Karpas-422 (cell line): ENCODE measurements at regions not wholly inside any gene's neighbourhood (a gene's known extent, or its start where the extent isn't known, plus 50 kb on each side); places are given as distances from the start of the nearest gene placed in this dataset.

ENCODE experiments used
- DNase-seq: peaks from one replicate; pipeline ENCODE4 v3.0.0-alpha.2; 2015
- H2AFZ ChIP-seq: fragments of 200-600 bp; sonication (generic); 2 replicates; pipeline ENCODE4 v1.6.1; 2014; ENCODE audit warnings: antibody characterized with exemption, low read length, mixed read lengths
- H3K27ac ChIP-seq: fragments of 200-600 bp; sonication (generic); 2 replicates; pipeline ENCODE4 v1.5.1; 2014; ENCODE audit warnings: mild to moderate bottlenecking, low read length, moderate library complexity
- H3K27me3 ChIP-seq: fragments of 200-600 bp; sonication (generic); 2 replicates; pipeline ENCODE4 v1.6.1; 2014; ENCODE audit warnings: low read length, mixed read lengths
- H3K36me3 ChIP-seq: fragments of 200-600 bp; sonication (generic); 2 replicates; pipeline ENCODE4 v1.6.1; 2014; ENCODE audit warnings: low read length, mixed read lengths; ENCODE audit not compliant: insufficient read depth
- H3K4me1 ChIP-seq: fragments of 200-600 bp; sonication (generic); 2 replicates; pipeline ENCODE4 v1.6.1; 2014; ENCODE audit warnings: mild to moderate bottlenecking, low read length, mixed read lengths
- H3K4me2 ChIP-seq: fragments of 200-600 bp; sonication (generic); 2 replicates; pipeline ENCODE4 v1.6.1; 2014; ENCODE audit warnings: low read length, low read depth, mild to moderate bottlenecking; ENCODE audit not compliant: poor library complexity, severe bottlenecking
- H3K4me3 ChIP-seq: fragments of 200-600 bp; sonication (generic); 2 replicates; pipeline ENCODE4 v1.5.1; 2014; ENCODE audit warnings: mild to moderate bottlenecking, antibody characterized with exemption, low read length, mixed read lengths
- H3K79me2 ChIP-seq: fragments of 200-600 bp; sonication (generic); 2 replicates; pipeline ENCODE4 v1.6.1; 2014; ENCODE audit warnings: mild to moderate bottlenecking, low read length, mixed read lengths
- H3K9ac ChIP-seq: fragments of 200-600 bp; sonication (generic); 2 replicates; pipeline ENCODE4 v1.6.0; 2014; ENCODE audit warnings: low read length
- H3K9me2 ChIP-seq: fragments of 200-600 bp; sonication (generic), shearing (Covaris generic); replicated peaks from 2 replicates; pipeline ENCODE4 v1.6.0; 2014; ENCODE audit warnings: mild to moderate bottlenecking, low read length, moderate library complexity; ENCODE audit not compliant: insufficient read depth
- H3K9me3 ChIP-seq: fragments of 300-700, 200-600 bp; sonication (generic); 2 replicates; pipeline ENCODE4 v1.6.1; 2014; ENCODE audit warnings: low read length, mixed read lengths
- H4K20me1 ChIP-seq: fragments of 200-600 bp; sonication (generic); 2 replicates; pipeline ENCODE4 v1.6.1; 2014; ENCODE audit warnings: mild to moderate bottlenecking, antibody characterized with exemption, low read length, low read depth; ENCODE audit not compliant: insufficient read depth

DNA sequence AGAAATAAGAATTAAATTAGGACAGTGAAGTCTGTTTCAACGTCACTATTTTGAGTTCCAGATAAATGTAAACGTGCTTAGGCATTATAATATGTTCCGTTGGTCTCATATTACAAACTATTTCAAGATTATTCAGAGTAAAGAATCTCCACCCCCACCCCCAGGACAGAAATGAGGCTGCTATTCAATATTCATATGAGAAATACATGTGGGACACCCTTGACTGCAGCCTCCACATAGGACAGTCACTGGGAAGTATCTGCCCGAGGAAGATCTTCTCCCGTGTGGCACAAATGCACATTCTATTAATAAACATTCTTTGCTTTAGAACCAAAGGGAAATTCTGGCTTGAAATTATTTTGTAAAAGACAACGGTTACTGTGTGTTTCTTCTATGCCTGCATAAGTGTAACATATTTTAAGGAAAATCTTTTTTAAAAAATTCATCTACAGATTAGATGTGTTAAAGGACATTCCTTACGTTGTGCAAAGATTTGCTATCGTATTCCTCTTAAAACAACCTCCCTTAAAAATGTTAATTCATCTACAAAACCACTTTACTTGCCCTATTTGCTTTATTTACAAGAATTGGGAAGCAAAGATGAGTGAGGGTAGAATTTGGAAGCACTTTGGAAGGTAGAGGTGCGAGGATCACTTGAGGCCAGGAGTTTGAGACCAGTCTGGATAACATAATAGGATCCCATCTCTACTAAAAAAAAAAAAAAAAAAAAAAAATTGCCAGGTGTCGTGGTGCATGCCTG lies 148.3 kb upstream of the SOX14 start:
- DNase-seq: no peak
- H3K4me1 ChIP-seq: no peaks in the 10 kb centered on the region
- H3K79me2 ChIP-seq: no peaks in the 10 kb centered on the region
- H3K9me2 ChIP-seq: no peaks in the 10 kb centered on the region
- no peak overlapping the region for H3K4me3 ChIP-seq
- H4K20me1 ChIP-seq: no peaks in the 10 kb centered on the region
- H3K9ac ChIP-seq: no peak overlapping the region
- no peak overlapping the region for H2AFZ ChIP-seq
- no peak overlapping the region for H3K4me2 ChIP-seq
- H3K27ac ChIP-seq: no peak overlapping the region
- no peaks in the 10 kb centered on the region for H3K27me3 ChIP-seq
- H3K9me3 ChIP-seq: no peaks in the 10 kb centered on the region
- no peaks in the 10 kb centered on the region for H3K36me3 ChIP-seq

DNA sequence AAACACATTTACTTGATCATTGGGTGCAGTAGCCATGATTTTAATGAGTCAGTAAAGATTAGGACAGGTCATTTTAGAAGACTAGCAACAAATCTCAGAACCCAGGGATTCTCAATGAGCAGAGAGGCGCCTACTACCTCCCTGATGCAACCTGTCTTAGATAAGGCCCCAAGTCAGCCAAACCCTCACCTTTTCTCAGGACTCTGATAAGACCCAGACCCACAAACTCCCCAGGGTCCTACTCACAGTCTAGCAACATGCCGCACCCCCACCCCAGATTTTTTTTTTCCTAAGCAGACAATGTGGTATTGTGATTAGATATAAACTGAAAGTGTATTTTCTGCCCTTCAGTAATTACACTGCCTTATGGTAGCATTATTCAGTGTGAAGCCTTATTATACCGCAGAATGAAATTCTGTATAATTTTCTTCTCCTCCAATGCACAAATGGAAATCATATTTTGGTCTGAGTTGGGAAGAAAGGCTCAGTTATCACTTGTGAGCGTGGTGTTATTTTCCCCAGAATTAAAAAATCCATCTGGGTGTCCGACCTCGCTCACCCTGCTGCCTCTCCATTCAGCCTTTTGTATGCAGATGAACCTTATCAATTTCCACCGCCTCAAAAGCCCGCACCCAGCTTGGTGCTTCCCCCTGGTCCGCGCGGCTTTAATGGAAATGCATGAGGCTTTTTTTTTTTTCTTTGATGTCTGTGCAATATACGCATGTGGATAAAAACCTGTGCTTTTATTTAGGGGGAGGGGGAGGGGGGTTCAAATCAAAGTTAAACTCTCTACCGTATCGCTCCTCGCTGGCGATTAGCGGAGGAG lies 122.0 kb upstream of the SOX14 start:
- no peak overlapping the region for H3K9ac ChIP-seq
- H3K9me2 ChIP-seq: no peaks in the 10 kb centered on the region
- H3K4me2 ChIP-seq: no peak overlapping the region
- no peak for DNase-seq
- no peaks in the 10 kb centered on the region for H3K4me1 ChIP-seq
- no peaks in the 10 kb centered on the region for H4K20me1 ChIP-seq
- no peaks in the 10 kb centered on the region for H3K9me3 ChIP-seq
- no peak overlapping the region for H2AFZ ChIP-seq
- no peak overlapping the region for H3K4me3 ChIP-seq
- no peaks in the 10 kb centered on the region for H3K36me3 ChIP-seq
- no peaks in the 10 kb centered on the region for H3K79me2 ChIP-seq
- H3K27me3 ChIP-seq: no peaks in the 10 kb centered on the region
- no peak overlapping the region for H3K27ac ChIP-seq

DNA sequence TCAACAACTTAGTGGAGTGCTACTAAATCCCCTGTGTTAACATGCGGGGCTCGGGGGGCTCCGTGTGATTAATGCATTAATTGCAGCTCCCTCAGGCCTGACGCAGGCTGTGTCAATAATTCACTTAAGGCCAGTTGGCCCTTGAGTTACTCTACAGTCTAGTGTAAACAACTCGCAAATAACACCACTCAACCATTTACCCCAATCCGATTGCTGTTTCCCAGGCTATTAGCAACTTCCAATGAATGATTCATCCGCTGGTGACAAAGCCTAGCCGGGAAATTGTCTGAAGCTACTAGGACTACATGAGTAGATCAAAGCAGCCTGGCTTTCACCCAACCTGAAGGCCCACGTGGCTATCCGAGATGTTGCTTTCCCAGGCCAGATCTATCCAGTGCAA lies 121.3 kb upstream of the SOX14 start:
- Histone ChIP-seq H3K36me3 (no peaks in the 10 kb centered on the region), H3K27ac (no peak overlapping the region), H4K20me1 (no peaks in the 10 kb centered on the region), H3K79me2 (no peaks in the 10 kb centered on the region), H3K9me3 (no peaks in the 10 kb centered on the region), H3K9me2 (no peaks in the 10 kb centered on the region), H3K9ac (no peak overlapping the region), H2AFZ (no peak overlapping the region), H3K4me3 (no peak overlapping the region), H3K4me1 (no peaks in the 10 kb centered on the region), H3K27me3 (no peaks in the 10 kb centered on the region), H3K4me2 (no peak overlapping the region)
- DNase-seq: no peak

- H3K9ac ChIP-seq: no peak overlapping the region
- no peak overlapping the region for H3K27ac ChIP-seq
- no peaks in the 10 kb centered on the region for H3K36me3 ChIP-seq
- H3K4me2 ChIP-seq: no peak overlapping the region
- no peak overlapping the region for H2AFZ ChIP-seq
- no peaks in the 10 kb centered on the region for H4K20me1 ChIP-seq
- no peaks in the 10 kb centered on the region for H3K79me2 ChIP-seq
- no peaks in the 10 kb centered on the region for H3K9me3 ChIP-seq
- H3K4me1 ChIP-seq: no peaks in the 10 kb centered on the region
- H3K9me2 ChIP-seq: no peaks in the 10 kb centered on the region
- no peak overlapping the region for H3K4me3 ChIP-seq
- DNase-seq: no peak
- no peaks in the 10 kb centered on the region for H3K27me3 ChIP-seq
Observed at GRCh38 chr3:137647179-137647578, 116.9 kb upstream of the SOX14 start.

- Histone ChIP-seq H3K4me1 (no peaks in the 10 kb centered on the region), H3K36me3 (no peaks in the 10 kb centered on the region), H3K9me2 (no peaks in the 10 kb centered on the region), H3K27me3 (no peaks in the 10 kb centered on the region), H3K9ac (no peak overlapping the region), H3K27ac (no peak overlapping the region), H4K20me1 (no peaks in the 10 kb centered on the region), H3K79me2 (no peaks in the 10 kb centered on the region), H2AFZ (no peak overlapping the region), H3K9me3 (peaks cover 6% of the 10 kb centered on the region; the same call in 1 of the 2 replicates), H3K4me3 (no peak overlapping the region), H3K4me2 (no peak overlapping the region)
- DNase-seq: no peak
Observed at GRCh38 chr3:137669519-137670060, 94.5 kb upstream of the SOX14 start.

DNA sequence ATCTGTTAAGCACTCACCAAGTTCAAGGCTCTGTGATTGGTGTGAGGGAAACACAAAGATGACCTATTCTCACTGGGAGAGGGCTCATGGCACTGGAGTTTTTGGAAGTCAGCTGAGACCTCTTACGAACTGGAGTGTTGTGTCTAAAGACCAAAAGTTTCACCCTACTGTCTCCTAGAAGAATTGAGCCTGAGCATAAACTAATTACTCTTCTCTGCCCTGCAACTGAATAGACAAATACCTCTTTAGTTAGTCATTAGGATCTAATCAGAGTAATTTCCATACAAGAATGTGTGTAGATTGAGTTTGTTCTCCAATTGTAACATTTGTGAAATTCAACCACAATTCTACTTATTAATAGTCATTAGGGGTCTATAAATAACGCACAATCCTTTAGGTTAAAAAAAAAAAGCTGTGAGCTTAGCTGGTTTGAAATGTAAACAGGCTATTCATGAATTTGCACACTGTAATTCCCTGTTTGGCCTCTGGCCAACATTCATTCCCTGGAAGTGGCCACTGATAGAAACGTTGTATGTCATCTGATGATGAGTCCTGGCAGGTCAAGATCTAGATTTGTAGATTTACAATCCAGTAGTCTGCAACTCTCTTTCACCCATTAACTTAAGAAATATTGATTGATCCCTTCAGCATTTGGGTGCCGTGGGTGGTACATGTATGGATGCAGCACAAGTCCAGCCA lies 76.8 kb upstream of the SOX14 start:
- Histone ChIP-seq H3K9me3 (no peaks in the 10 kb centered on the region), H2AFZ (no peak overlapping the region), H4K20me1 (no peaks in the 10 kb centered on the region), H3K27ac (no peak overlapping the region), H3K4me3 (no peak overlapping the region), H3K4me2 (no peak overlapping the region), H3K27me3 (no peaks in the 10 kb centered on the region), H3K9ac (no peak overlapping the region), H3K9me2 (no peaks in the 10 kb centered on the region), H3K79me2 (no peaks in the 10 kb centered on the region), H3K4me1 (no peaks in the 10 kb centered on the region), H3K36me3 (no peaks in the 10 kb centered on the region)
- DNase-seq: no peak

DNA sequence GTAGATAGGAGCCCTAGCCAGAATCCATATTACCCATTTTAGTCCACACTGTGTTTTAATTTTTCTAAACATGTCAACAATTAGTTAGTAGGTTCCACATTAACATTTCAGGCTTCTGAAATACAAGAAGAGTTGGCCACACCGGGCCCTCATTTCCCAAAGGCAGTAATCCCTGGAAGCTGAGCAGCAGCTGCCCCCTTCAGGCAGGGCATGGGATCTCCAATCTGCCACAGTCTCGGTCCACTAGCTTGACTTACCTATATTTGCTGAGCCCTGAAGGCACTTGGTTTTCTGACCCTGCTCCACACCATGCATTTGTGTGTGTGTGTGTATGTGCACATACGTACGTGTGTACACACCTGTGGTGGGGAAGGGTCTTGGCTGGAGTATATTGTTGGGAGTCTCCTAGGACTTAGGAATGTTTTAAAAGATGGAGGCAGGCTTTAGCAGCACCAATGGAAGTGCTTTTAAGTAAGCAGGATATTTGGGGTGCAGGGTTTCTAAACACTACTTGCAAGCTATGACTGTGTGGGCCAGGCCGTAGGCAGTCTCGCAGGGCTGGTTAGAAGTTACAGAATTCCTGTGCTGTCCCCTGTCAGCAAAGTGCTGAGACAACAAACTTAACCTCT lies 71.2 kb upstream of the SOX14 start:
- H3K9me2 ChIP-seq: no peaks in the 10 kb centered on the region
- no peak overlapping the region for H3K27ac ChIP-seq
- H3K4me3 ChIP-seq: no peak overlapping the region
- no peak overlapping the region for H3K9ac ChIP-seq
- H3K36me3 ChIP-seq: no peaks in the 10 kb centered on the region
- no peaks in the 10 kb centered on the region for H3K27me3 ChIP-seq
- H3K4me1 ChIP-seq: no peaks in the 10 kb centered on the region
- H2AFZ ChIP-seq: no peak overlapping the region
- no peaks in the 10 kb centered on the region for H3K9me3 ChIP-seq
- DNase-seq: peak; percentile 76
- no peak overlapping the region for H3K4me2 ChIP-seq
- H4K20me1 ChIP-seq: no peaks in the 10 kb centered on the region
- no peaks in the 10 kb centered on the region for H3K79me2 ChIP-seq
